HG03196 (cell line): ENCODE measurements at regions not wholly inside any gene's neighbourhood (a gene's known extent, or its start where the extent isn't known, plus 50 kb on each side); places are given as distances from the start of the nearest gene placed in this dataset.
A peak's percentile ranks its signal among the peaks of the same experiment; 100 is the strongest.
"Not testable (repeated sequence)": the region's sequence is repeated elsewhere in the genome, so short reads cannot be mapped to it uniquely, and the experiment has no call there.

Experiments used
- ATAC-seq: cut with Tn5 transposase; IDR thresholded peaks from one replicate; pipeline ENCODE4 v1.9.1; 2021; ENCODE audit not compliant: unreplicated experiment

DNA sequence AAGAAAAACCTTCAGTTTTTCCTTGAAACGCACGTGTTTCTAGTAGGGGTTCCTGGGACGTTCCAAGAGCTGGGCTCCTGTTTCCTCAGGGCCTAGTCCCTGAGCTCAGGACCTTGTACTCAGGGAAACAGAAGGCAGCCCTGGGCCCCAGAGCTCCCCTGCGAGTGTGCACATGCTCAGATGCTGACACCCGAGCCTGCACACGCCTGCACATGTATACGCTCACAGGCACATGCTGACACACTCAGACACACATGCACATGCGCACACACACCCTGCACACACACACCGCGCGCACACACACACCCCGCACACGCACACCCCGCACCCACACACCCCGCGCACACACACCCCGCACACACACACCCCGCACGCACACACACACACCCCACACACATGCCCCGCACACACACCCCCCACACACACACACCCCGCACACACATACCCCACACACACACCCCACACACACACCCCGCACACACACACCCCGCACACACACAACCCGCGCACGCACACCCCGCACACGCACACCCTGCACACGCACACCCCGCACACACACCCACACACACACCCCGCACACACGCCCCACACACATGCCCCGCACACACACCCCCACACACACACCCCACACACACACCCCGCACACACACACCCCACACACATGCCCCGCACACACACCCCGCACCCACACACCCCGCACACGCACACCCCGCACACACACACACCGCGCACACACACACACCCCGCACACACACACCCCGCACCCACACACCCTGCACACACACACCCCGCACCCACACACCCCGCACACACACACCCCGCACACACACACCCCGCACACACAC is 52.2 kb downstream of the CALML3 start:
- ATAC-seq = no peak

GRCh38 chr10:5580038-5580428 is 55.3 kb downstream of the CALML3 start:
- not testable (repeated sequence) for ATAC-seq

DNA sequence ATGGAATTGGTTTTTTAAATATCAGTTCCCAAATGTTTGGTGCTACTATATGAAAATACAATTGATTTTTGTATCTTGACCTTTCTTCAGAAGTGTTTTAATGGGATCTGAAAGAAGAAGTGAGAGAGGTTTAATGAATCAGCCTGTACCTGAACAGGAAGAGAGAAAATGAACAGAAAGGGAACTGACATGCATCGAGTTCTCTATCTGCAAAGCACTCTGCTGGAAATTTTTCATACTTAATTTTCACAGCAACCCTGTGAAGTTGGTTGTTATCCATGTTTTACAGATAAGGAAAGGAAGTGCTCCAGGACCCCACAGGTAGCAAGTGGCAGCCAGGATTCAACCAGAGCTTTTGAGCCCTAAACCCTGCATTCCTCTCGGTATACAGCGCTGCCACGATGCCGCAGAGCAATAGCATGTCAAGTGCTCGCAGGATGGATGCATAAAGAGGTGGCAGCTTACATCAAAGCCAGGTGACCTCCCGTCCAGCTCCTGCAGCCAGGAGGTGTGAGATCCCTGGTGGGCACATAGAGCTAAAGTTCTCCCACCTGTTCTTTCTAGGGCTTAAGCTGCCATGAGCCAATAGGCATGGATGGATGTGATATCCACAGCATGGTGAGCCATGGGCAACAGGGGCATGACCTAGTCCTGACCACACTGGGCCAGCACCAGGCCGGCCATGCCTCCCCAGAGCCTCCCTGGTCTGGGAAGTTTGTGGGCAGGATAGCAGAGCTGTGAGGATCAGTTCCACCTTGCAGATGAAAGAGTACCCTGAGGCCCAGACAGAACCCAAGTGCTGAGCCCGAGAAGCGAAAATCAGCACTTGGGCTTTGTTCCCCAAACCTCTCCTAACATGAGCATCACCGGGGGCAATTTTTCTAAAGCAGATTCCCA is 57.2 kb downstream of the CALML3 start:
- peak; percentile 52 for ATAC-seq

GRCh38 chr10:5582736-5583135 is 58.0 kb downstream of the CALML3 start:
- no peak for ATAC-seq

GRCh38 chr10:5583525-5584175 is 58.9 kb downstream of the CALML3 start:
- ATAC-seq = no peak

GRCh38 chr10:5584895-5585516 is 60.2 kb downstream of the CALML3 start:
- no peak for ATAC-seq

DNA sequence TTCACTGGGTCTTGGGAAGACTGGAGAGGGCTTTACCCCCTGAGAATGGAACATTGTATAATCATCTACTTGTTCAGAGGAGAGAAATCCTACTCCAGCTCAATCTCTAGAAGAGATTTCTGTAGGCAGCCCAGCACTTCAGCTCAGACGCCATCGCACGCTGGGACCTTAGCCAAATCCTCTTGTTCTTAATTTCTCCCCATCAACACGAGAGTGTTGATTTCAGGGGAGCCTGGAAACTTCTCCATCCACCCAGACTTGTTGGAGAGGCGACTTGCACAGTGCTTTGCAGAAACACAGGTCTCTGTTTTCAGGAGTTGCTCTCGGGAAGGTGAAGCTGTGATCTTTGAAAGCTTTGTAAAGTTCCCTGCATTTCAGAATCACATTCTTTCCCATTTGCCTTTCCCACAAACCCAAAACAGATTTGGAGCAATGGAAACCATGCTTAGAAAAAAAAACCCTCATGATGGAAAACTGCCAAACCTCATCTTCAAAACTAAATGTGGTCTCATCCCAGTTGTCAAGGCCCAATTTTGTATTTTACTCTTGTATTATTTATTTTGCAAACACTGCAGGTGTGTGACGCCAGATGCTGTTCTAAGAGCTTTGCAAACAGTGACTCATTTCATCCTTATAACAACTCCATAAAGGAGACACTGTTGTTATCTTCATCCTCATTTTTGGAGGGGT is 60.9 kb downstream of the CALML3 start:
- no peak for ATAC-seq

- ATAC-seq = no peak
These were observed 62.7 kb downstream of the CALML3 start for GRCh38 chr10:5587151-5588079.

DNA sequence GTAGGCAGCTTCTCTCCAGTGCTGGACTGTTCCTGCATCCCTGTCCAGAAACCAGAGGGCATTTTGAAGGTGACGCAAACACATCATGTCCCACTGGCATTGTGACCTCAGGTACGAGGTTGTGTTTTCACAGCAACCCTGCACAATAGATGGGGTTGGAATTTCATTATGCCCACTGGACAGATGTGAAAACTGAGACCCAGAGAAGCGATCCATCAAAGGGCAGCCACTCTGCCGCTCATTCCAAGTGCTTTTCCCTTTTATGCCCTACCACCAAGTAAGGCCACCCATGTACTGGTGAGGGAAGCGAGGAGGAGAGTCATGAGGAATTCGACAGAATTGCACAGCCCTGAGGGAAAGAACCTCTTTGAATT is 63.3 kb downstream of the CALML3 start:
- ATAC-seq = no peak

GRCh38 chr10:5588603-5589002 is 63.8 kb downstream of the CALML3 start:
- ATAC-seq = no peak
